G401.6 (cell line): ENCODE measurements at regions not wholly inside any gene's neighbourhood (a gene's known extent, or its start where the extent isn't known, plus 50 kb on each side); places are given as distances from the start of the nearest gene placed in this dataset.
"Not testable (repeated sequence)": the region's sequence is repeated elsewhere in the genome, so short reads cannot be mapped to it uniquely, and the experiment has no call there.

ENCODE experiments used
- FAIRE-seq: peaks from 2 replicates; lab custom pipeline; 2012; peaks lifted over from hg19 to GRCh38; lab: Jason Lieb, UNC

GRCh38 chr7:112689466-112690177, 100.6 kb downstream of the TMEM168 start:
- not testable (repeated sequence) for FAIRE-seq

GRCh38 chr7:112692333-112692732, 97.9 kb downstream of the TMEM168 start:
- FAIRE-seq = no peak

DNA sequence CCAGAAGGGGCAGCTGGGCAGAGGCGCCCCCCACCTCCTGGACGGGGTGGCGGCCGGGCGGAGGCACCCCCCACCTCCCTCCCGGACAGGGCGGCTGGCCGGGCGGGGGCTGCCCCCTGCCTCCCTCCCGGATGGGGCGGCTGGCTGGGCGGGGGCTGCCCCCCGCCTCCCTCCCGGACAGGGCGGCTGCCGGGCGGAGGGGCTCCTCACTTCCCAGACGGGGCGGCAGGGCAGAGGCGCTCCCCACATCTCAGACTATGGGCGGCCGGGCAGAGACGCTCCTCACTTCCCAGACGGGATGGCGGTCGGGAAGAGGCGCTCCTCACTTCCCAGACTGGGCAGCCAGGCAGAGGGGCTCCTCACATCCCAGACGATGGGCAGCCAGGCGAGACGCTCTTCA, 93.0 kb downstream of the TMEM168 start:
- not testable (repeated sequence) for FAIRE-seq

DNA sequence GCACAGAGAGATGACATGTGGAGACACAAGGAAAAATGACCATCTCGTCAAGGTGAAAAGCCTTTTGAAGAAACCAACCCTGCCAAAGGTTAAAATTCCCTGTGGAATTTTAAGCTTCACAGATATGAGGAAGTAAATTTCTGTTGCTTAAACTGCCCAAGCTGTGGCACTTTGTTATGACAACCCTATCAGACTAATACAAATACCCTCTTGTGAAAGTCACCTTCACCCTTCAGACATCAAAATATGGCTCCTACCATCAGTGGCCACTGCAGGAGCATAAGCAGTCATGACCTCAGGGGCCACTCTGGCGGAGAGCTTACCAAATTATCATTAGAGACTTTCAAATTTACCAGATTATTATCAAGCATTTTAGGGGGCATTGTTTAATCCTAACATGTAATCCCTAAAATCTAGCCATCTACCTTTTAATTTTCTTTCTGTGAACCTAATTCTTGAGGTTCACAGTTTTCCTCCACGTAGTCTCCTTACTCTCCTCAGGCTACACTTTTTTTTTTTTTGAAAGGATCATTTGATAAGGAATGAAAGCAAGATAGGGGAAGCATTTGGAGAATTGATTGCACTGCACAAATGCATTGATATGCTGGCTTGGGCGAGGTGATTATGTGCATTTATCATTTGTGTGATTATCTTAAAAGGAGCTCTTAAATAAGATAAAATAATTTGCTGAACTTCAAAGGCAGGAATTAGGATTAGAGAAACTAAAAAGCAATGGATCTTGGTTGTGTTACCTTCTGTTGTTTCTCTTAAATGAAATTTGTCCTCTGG, 90.3 kb downstream of the TMEM168 start:
- no peak for FAIRE-seq

GRCh38 chr7:112701456-112701855, 88.7 kb downstream of the TMEM168 start:
- FAIRE-seq = no peak

DNA sequence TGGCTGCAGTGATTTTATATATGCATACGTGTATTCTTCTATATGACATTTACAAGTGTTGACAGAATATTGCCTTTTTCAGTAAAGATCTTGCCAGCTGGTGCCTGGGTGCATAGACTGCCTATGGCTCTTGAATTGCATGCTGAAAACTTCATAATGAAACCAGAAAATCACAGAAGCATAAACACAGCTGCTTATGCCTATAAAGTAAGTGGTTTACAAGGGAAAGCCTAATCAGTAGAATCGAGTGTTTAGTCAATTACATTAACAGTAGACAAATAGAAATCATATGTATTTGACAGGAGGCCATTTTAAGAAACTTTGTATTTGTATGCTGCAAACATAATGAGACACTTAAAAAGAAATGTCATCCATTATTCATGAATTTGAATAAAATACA, 82.5 kb downstream of the TMEM168 start:
- no peak for FAIRE-seq

- no peak for FAIRE-seq
Observed at GRCh38 chr7:112708236-112708635, 82.0 kb downstream of the TMEM168 start.
